ENCODE measurements at regions not wholly inside any gene's neighbourhood (a gene's known extent, or its start where the extent isn't known, plus 50 kb on each side); places are given as distances from the start of the nearest gene placed in this dataset.

GRCh38 chr21:30083225-30083945 is 83.2 kb downstream of the CLDN17 start:
- Histone ChIP-seq H3K9me3 (ENCODE audit: control insufficient read depth in 4 of 4, low read length in 3 of 4) (peaks cover 0 to 2% (median 0%) of the 10 kb centered on the region in 4 donors), H3K27me3 (ENCODE audit: control insufficient read depth in 4 of 4, insufficient read depth in 4 of 4, low read length in 3 of 4) (peaks cover 0 to 2% (median 0%) of the 10 kb centered on the region in 4 donors), H3K36me3 (ENCODE audit: control insufficient read depth in 4 of 4, insufficient read depth in 3 of 4, low read depth in 1 of 4, low read length in 3 of 4) (no peaks in the 10 kb centered on the region), H3K27ac (ENCODE audit: low read depth in 1 of 2, low read length in 2 of 2) (no peak overlapping the region), H3K4me1 (ENCODE audit: control insufficient read depth in 4 of 4, insufficient read depth in 4 of 4, low read length in 3 of 4) (no peaks in the 10 kb centered on the region), H3K4me3 (ENCODE audit: low read depth in 1 of 3, low read length in 3 of 3) (no peak overlapping the region), H3K9ac (ENCODE audit: low read depth in 1 of 2, low read length in 2 of 2) (no peak overlapping the region)
- DNase-seq (ENCODE audit: low spot score): no peak
- WGBS: 32% methylated on average over 4 of the region's 4 CpGs
- TF ChIP-seq CTCF (IDR thresholded peaks at IDR 0.05; ENCODE audit: low read depth, low read length, missing input control) (no peak), EGR1 (IDR thresholded peaks at IDR 0.05; ENCODE audit: low read depth in 2 of 2) (no peak), NR2F2 (IDR thresholded peaks at IDR 0.05) (no peak), HNF4G (IDR thresholded peaks at IDR 0.05) (no peak), RXRA (IDR thresholded peaks at IDR 0.05) (no peak), RAD21 (IDR thresholded peaks at IDR 0.05) (no peak), HNF4A (conservative IDR thresholded peaks at IDR 0.05) (no peak)
- TF ChIP-seq, protein P1, sequence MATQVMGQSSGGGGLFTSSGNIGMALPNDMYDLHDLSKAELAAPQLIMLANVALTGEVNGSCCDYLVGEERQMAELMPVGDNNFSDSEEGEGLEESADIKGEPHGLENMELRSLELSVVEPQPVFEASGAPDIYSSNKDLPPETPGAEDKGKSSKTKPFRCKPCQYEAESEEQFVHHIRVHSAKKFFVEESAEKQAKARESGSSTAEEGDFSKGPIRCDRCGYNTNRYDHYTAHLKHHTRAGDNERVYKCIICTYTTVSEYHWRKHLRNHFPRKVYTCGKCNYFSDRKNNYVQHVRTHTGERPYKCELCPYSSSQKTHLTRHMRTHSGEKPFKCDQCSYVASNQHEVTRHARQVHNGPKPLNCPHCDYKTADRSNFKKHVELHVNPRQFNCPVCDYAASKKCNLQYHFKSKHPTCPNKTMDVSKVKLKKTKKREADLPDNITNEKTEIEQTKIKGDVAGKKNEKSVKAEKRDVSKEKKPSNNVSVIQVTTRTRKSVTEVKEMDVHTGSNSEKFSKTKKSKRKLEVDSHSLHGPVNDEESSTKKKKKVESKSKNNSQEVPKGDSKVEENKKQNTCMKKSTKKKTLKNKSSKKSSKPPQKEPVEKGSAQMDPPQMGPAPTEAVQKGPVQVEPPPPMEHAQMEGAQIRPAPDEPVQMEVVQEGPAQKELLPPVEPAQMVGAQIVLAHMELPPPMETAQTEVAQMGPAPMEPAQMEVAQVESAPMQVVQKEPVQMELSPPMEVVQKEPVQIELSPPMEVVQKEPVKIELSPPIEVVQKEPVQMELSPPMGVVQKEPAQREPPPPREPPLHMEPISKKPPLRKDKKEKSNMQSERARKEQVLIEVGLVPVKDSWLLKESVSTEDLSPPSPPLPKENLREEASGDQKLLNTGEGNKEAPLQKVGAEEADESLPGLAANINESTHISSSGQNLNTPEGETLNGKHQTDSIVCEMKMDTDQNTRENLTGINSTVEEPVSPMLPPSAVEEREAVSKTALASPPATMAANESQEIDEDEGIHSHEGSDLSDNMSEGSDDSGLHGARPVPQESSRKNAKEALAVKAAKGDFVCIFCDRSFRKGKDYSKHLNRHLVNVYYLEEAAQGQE (IDR thresholded peaks at IDR 0.05): no peak
- TF ChIP-seq, protein P2, sequence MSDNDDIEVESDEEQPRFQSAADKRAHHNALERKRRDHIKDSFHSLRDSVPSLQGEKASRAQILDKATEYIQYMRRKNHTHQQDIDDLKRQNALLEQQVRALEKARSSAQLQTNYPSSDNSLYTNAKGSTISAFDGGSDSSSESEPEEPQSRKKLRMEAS (IDR thresholded peaks at IDR 0.05): no peak

DNA sequence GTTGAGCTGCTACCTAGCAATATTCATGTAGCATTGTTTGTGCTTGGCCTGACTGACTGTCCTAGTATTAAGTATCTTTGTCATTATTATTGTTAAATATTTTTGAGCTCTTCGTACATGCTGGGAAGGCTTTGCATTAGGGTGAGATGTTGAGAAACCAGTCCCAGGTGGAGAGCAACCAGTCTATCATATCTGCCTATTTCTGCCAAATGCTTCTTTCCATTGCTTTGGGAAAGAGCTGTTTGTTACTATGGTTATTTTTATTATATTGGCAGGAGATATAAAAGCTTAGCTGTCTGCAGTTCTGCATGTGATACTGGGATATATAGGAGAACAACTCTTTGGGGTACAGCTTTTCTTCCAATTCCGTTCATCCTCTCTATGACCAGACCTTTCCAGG is 85.1 kb downstream of the CLDN17 start:
- Histone ChIP-seq H3K4me3 (ENCODE audit: low read depth in 1 of 3, low read length in 3 of 3) (no peak overlapping the region), H3K4me1 (ENCODE audit: control insufficient read depth in 4 of 4, insufficient read depth in 4 of 4, low read length in 3 of 4) (no peaks in the 10 kb centered on the region)
- DNase-seq (ENCODE audit: low spot score): no peak
- TF ChIP-seq HNF4G (IDR thresholded peaks at IDR 0.05) (no peak), HNF4A (conservative IDR thresholded peaks at IDR 0.05) (no peak), RXRA (IDR thresholded peaks at IDR 0.05) (no peak), CTCF (IDR thresholded peaks at IDR 0.05; ENCODE audit: low read depth, low read length, missing input control) (no peak), FOXA2 (IDR thresholded peaks at IDR 0.05) (no peak), YY1 (IDR thresholded peaks at IDR 0.05) (no peak), SP1 (IDR thresholded peaks at IDR 0.05) (no peak), JUND (IDR thresholded peaks at IDR 0.05) (no peak), FOXA1 (IDR thresholded peaks at IDR 0.05) (no peak), TAF1 (conservative IDR thresholded peaks at IDR 0.05) (no peak), NR2F2 (IDR thresholded peaks at IDR 0.05) (no peak), ATF3 (IDR thresholded peaks at IDR 0.05) (no peak), EGR1 (IDR thresholded peaks at IDR 0.05; ENCODE audit: low read depth in 2 of 2) (no peak)
- TF ChIP-seq, protein P1 (IDR thresholded peaks at IDR 0.05): no peak
- TF ChIP-seq, protein P2 (IDR thresholded peaks at IDR 0.05): no peak

More for the DNA sequence above, 85.1 kb downstream of the CLDN17 start:
- H3K27me3 ChIP-seq (ENCODE audit: control insufficient read depth in 4 of 4, insufficient read depth in 4 of 4, low read length in 3 of 4): peaks cover 0 to 2% (median 0%) of the 10 kb centered on the region in 4 donors
- no peaks in the 10 kb centered on the region for H3K36me3 ChIP-seq (ENCODE audit: control insufficient read depth in 4 of 4, insufficient read depth in 3 of 4, low read depth in 1 of 4, low read length in 3 of 4)
- H3K9ac ChIP-seq (ENCODE audit: low read depth in 1 of 2, low read length in 2 of 2): no peak overlapping the region
- peaks cover 0 to 2% (median 0%) of the 10 kb centered on the region in 4 donors for H3K9me3 ChIP-seq (ENCODE audit: control insufficient read depth in 4 of 4, low read length in 3 of 4)
- H3K27ac ChIP-seq (ENCODE audit: low read depth in 1 of 2, low read length in 2 of 2): no peak overlapping the region
- 71% methylated on average over 2 of the region's 2 CpGs for WGBS
